Endothelial cell of umbilical vein (primary cell): ENCODE measurements at regions not wholly inside any gene's neighbourhood (a gene's known extent, or its start where the extent isn't known, plus 50 kb on each side); places are given as distances from the start of the nearest gene placed in this dataset.

Experiments
- BruUV-seq: library from RNA; stranded (reverse); fragments of 400-500 nt; replicated peaks from 2 replicates; lab custom pipeline; 2021; lab: Mats Ljungman, UMichigan
- CTCF ChIA-PET: fragments of 300-600, 350-600 bp; sonication (Branson Sonifier 250); formaldehyde crosslinking; loops from one replicate; lab custom pipeline; 2021; ENCODE audit warnings: antibody characterized with exemption, inconsistent platforms; lab: Charles Lee
- POLR2A ChIA-PET: fragments of 300-600, 350-600 bp; sonication (Branson Sonifier 250); formaldehyde crosslinking; loops from one replicate; lab custom pipeline; 2021; ENCODE audit warnings: antibody characterized with exemption, inconsistent platforms; lab: Charles Lee
- DNase-seq: peaks from one replicate; pipeline ENCODE4 v3.0.0-alpha.2; 2011; ENCODE audit warnings: low read depth, low spot score
- FAIRE-seq: peaks from 2 replicates; lab custom pipeline; 2011; peaks lifted over from hg19 to GRCh38; lab: Jason Lieb, UNC
- H2AFZ ChIP-seq: 2 replicates; pipeline ENCODE4 v1.6.0; 2012; ENCODE audit warnings: low read depth, low read length, control low read depth, inconsistent platforms
- H3K27ac ChIP-seq: 2 replicates; pipeline ENCODE4 v1.5.1; 2011; ENCODE audit warnings: low read depth, mild to moderate bottlenecking, control low read depth, low read length, moderate library complexity; ENCODE audit not compliant: insufficient read depth
- H3K27me3 ChIP-seq, 2 experiments: 2 replicates each; pipeline versions ENCODE4 v1.6.0 to v1.6.1; 2011; ENCODE audit warnings: low read length in 2 of 2, mixed read lengths in 1 of 2; ENCODE audit not compliant: control insufficient read depth in 2 of 2, insufficient read depth in 2 of 2
- H3K36me3 ChIP-seq, 2 experiments: 2 replicates in 1 of 2; 3 replicates in 1 of 2; pipeline ENCODE4 v1.5.1; 2011; ENCODE audit warnings: low read length in 2 of 2, mild to moderate bottlenecking in 1 of 2, moderate library complexity in 1 of 2; ENCODE audit not compliant: control insufficient read depth in 2 of 2, insufficient read depth in 2 of 2; ENCODE audit errors: extremely low read depth in 1 of 2
- H3K4me1 ChIP-seq: 3 replicates; pipeline ENCODE4 v1.5.1; 2011; ENCODE audit warnings: mild to moderate bottlenecking, low read length; ENCODE audit not compliant: control insufficient read depth, insufficient read depth; ENCODE audit errors: extremely low read depth
- H3K4me2 ChIP-seq: 2 replicates; pipeline ENCODE4 v1.6.1; 2011; ENCODE audit warnings: low read length, control low read depth, mixed read lengths; ENCODE audit not compliant: insufficient read depth
- H3K4me3 ChIP-seq, 3 experiments: fragments of 200-600 bp in 1 of 3; sonication (generic), shearing (Covaris generic) in 1 of 3; replicated peaks in 1 of 3; 2 replicates each; pipeline ENCODE4 v1.5.1; 2011 to 2016; ENCODE audit warnings: control low read depth in 3 of 3, low read length in 3 of 3, mild to moderate bottlenecking in 2 of 3, inconsistent platforms in 1 of 3, low read depth in 1 of 3, moderate library complexity in 1 of 3; ENCODE audit not compliant: insufficient read depth in 1 of 3
- H3K79me2 ChIP-seq: 2 replicates; pipeline ENCODE4 v1.6.0; 2012; ENCODE audit warnings: low read length, inconsistent platforms; ENCODE audit not compliant: control insufficient read depth, insufficient read depth
- H3K9ac ChIP-seq: replicated peaks from 2 replicates; pipeline ENCODE3; 2011; ENCODE audit warnings: low read length, control low read depth; ENCODE audit not compliant: insufficient read depth; ENCODE audit errors: extremely low read depth
- H3K9me1 ChIP-seq: replicated peaks from 3 replicates; pipeline ENCODE4 v1.6.0; 2011; ENCODE audit warnings: mild to moderate bottlenecking, low read length; ENCODE audit not compliant: control insufficient read depth, insufficient read depth; ENCODE audit errors: extremely low read depth
- H3K9me3 ChIP-seq: replicated peaks from 2 replicates; pipeline ENCODE4 v1.5.1; 2012; ENCODE audit warnings: low read length, inconsistent platforms; ENCODE audit not compliant: control insufficient read depth, insufficient read depth
- H4K20me1 ChIP-seq: replicated peaks from 2 replicates; pipeline ENCODE3; 2011; ENCODE audit warnings: mild to moderate bottlenecking, low read length; ENCODE audit not compliant: control insufficient read depth, insufficient read depth; ENCODE audit errors: extremely low read depth
- CTCF ChIP-seq, 2 donors: IDR thresholded peaks; 1 replicate in 1 of 2; 2 replicates in 1 of 2; pipeline ENCODE4 v1.5.1; 2011; ENCODE audit warnings: low read length in 2 of 2, mild to moderate bottlenecking in 2 of 2, moderate library complexity in 2 of 2, control low read depth in 1 of 2, inconsistent platforms in 1 of 2, low read depth in 1 of 2; ENCODE audit not compliant: insufficient read depth in 1 of 2; ENCODE audit errors: extremely low read depth in 1 of 2
- EZH2 ChIP-seq: IDR thresholded peaks from 2 replicates; pipeline ENCODE4 v1.6.1; 2012; ENCODE audit warnings: borderline replicate concordance, low read depth, mild to moderate bottlenecking, moderate library complexity, low read length, inconsistent platforms; ENCODE audit not compliant: severe bottlenecking
- FOS ChIP-seq: IDR thresholded peaks from 2 replicates; pipeline ENCODE4 v1.6.1; 2011; ENCODE audit warnings: mild to moderate bottlenecking, low read length, moderate library complexity, borderline replicate concordance; ENCODE audit not compliant: insufficient read depth
- GATA2 ChIP-seq: IDR thresholded peaks from 2 replicates; pipeline ENCODE4 v1.7.0; 2011; ENCODE audit warnings: low read depth, mild to moderate bottlenecking, moderate library complexity, mixed read lengths, low read length; ENCODE audit not compliant: insufficient read length, insufficient read depth
- JUN ChIP-seq: IDR thresholded peaks from 2 replicates; pipeline ENCODE4 v1.6.1; 2011; ENCODE audit warnings: borderline replicate concordance, low read depth; ENCODE audit not compliant: insufficient read length, insufficient read depth
- MAX ChIP-seq: IDR thresholded peaks from 2 replicates; pipeline ENCODE4 v1.6.1; 2011; ENCODE audit not compliant: insufficient read depth, insufficient read length
- MYC ChIP-seq: IDR thresholded peaks from one replicate; pipeline ENCODE4 v1.6.1; 2011; ENCODE audit warnings: mild to moderate bottlenecking, low read depth, low read length
- POLR2A ChIP-seq: IDR thresholded peaks from 2 replicates; pipeline ENCODE4 v1.6.1; 2012; ENCODE audit warnings: low read depth, mild to moderate bottlenecking, control low read depth, low read length
- POLR2AphosphoS5 ChIP-seq: IDR thresholded peaks from 2 replicates; pipeline ENCODE4 v1.6.1; 2012; ENCODE audit warnings: low read depth, mild to moderate bottlenecking, control low read depth, low read length, moderate library complexity; ENCODE audit not compliant: insufficient read depth
- dilution Hi-C: fragments of 300-500 bp; cut with MboI; formaldehyde crosslinking; loops from one replicate; pipeline ENCODE4 v1.15.0; 2019; ENCODE audit warnings: low sequenced_read_pairs; ENCODE audit not compliant: extremely low pct_ligation_motif_present
- intact Hi-C: fragments of 100-400 bp; cut with micrococcal nuclease; formaldehyde crosslinking; loops from one replicate; pipeline ENCODE4 v1.10.0; 2022

- ChIA-PET POLR2A (no interaction called here), CTCF (no interaction called here)
- Histone ChIP-seq H3K27ac (no peak overlapping the region), H3K36me3 (no peaks in the 10 kb centered on the region), H3K4me2 (no peak overlapping the region), H3K9ac (no peak overlapping the region), H3K9me1 (no peaks in the 10 kb centered on the region), H3K9me3 (no peaks in the 10 kb centered on the region), H4K20me1 (no peaks in the 10 kb centered on the region), H3K79me2 (no peaks in the 10 kb centered on the region), H3K4me3 (no peak overlapping the region), H3K4me1 (no peaks in the 10 kb centered on the region), H2AFZ (no peak overlapping the region), H3K27me3 (no peaks in the 10 kb centered on the region)
- no TSS peak for BruUV-seq
- DNase-seq (no peak), FAIRE-seq (no peak)
- intact Hi-C loops (no loop called here), dilution Hi-C loops (no loop called here)
- TF ChIP-seq MYC (no peak), MAX (no peak), EZH2 (no peak), POLR2A (no peak), GATA2 (no peak), JUN (no peak), FOS (no peak), CTCF (IDR thresholded peaks at IDR 0.05; ENCODE audit: extremely low read depth in 1 of 2, insufficient read depth in 1 of 2, low read depth in 1 of 2, low read length in 2 of 2) (no peak), POLR2AphosphoS5 (no peak)
Observed at GRCh38 chr11:92457250-92457649, 232.6 kb downstream of the FAT3 start.
